GM19438 (cell line): ENCODE measurements at regions not wholly inside any gene's neighbourhood (a gene's known extent, or its start where the extent isn't known, plus 50 kb on each side); places are given as distances from the start of the nearest gene placed in this dataset.

ENCODE experiments used
- ATAC-seq: cut with Tn5 transposase; IDR thresholded peaks from one replicate; pipeline ENCODE4 v1.9.1; 2021; ENCODE audit warnings: low read depth; ENCODE audit not compliant: unreplicated experiment

- no peak for ATAC-seq
Observed at GRCh38 chr2:2715036-2715818, 384.2 kb upstream of the MYT1L start.

GRCh38 chr2:2714408-2714807 is 383.3 kb upstream of the MYT1L start:
- ATAC-seq = no peak

DNA sequence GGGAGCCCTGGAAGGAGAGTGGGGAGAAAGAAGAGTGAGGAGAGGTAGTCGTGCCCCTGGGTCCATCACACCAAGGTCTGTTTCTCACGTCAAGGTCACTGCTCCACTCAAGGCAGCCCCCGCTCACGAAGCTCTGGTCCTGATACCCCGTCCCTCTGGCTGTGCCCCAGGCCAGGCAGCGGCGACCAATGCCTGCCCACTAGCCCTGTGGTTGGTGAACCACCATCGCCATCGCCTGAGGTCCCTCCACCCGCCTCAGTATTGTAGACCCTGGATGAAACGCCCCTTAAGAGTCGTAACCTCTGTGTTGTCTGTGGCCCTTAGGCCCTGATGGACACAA is 378.3 kb upstream of the MYT1L start:
- no peak for ATAC-seq

DNA sequence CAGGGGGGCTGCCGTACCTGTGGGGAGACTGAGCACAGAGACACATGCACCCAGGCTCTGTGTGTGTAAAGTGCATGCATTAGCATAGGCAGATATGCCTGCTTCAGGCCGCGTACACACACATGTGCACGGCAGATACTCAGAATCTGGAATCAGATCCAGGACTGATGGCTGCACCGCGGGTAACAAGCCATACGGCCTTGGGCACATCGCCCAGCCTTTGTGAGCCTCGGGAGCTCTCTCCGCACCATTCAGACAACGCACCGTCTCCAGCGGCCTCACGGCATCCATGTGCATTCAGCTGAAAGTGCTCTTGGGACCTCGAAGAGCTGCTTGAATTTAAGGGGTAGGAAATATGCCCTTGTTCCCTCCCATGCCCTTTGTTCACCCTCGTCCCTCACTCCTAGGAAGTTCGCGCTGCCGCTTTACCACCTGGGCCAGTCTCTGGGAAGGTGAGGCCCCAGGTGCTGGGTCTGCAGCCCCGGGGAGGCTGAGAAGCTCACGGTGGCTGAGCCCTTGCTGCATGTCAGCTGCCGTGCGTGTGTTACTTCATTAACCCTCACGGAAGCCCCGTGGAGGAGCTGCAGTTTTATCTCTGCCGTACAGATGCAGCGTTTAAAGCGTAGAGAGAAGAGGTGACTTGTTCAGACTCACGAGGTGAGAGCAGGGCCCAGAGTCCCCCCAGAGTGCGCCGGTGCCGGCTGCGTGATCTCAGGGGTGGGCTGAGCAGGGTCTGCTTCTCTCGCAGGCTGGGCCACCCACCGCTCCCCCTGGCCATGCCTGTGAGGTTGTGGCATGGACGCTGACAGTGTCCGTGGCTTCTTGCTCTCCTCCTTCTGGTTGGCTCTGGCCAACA is 377.7 kb upstream of the MYT1L start:
- ATAC-seq = no peak

GRCh38 chr2:2707206-2707991 is 376.3 kb upstream of the MYT1L start:
- no peak for ATAC-seq

DNA sequence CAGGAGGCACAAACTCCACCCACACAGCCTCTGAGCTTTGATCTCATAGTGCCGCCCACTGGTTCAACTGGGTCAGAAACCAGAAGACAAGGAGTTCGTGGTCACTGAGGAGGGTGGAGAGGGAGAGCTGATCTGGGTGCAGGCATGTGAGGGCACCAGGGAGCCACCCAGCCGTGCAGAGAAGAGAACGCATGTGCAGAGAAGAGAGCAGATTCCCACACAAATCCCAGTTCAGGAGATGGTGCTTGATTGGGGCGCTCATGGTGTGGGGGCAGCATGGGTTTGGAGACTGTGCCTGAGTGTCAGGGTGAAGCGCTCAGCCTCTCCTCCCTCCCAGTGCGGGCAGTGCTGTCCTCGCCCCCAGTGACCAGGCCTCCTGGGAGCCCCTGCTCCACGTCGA is 375.2 kb upstream of the MYT1L start:
- ATAC-seq = no peak

- no peak for ATAC-seq
Observed at GRCh38 chr2:2705871-2706270, 374.8 kb upstream of the MYT1L start.

- no peak for ATAC-seq
Observed at GRCh38 chr2:2704428-2705090, 373.5 kb upstream of the MYT1L start.

- no peak for ATAC-seq
Observed at GRCh38 chr2:2703762-2704427, 372.8 kb upstream of the MYT1L start.

GRCh38 chr2:2703172-2703571 is 372.1 kb upstream of the MYT1L start:
- no peak for ATAC-seq

GRCh38 chr2:2702385-2702784 is 371.3 kb upstream of the MYT1L start:
- ATAC-seq = no peak

DNA sequence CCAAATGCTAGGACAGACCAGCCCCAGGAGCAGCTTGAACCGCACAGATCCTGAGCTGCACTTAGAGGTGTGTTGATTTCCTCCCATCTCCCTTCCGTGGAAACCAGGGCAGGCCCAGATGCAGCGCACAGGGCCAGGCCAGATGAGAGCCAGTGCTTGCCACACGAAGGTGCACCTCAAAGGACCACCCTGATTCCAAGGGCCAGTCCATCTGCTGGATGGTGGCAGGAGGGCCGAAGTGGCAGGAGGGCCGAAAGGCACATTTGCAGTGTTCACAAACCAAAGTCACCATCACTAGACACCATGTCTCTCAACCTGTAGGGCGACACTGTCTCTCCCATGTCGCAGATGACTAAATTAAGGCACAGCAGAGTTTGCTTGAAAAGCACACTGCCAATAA is 370.7 kb upstream of the MYT1L start:
- ATAC-seq = no peak

GRCh38 chr2:2701176-2701781 is 370.2 kb upstream of the MYT1L start:
- ATAC-seq = no peak

DNA sequence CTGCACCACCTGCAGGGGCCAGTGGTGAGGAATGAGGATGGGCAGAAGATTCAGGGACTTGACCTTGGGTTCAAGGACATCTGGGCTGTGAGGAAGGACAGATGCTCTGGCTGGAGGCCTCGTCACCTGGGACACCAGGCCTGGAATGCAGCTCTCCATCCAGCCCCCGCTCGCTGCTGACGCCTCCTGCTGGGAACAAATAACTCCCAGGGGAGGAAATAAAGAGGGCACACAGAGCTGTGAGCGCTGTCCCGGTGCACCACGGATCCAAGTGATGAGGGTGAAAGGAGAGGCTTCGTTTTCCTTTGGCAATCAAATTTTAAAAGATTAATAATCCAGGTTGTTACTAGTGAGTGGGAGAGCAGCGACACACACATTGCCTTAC is 368.0 kb upstream of the MYT1L start:
- no peak for ATAC-seq

DNA sequence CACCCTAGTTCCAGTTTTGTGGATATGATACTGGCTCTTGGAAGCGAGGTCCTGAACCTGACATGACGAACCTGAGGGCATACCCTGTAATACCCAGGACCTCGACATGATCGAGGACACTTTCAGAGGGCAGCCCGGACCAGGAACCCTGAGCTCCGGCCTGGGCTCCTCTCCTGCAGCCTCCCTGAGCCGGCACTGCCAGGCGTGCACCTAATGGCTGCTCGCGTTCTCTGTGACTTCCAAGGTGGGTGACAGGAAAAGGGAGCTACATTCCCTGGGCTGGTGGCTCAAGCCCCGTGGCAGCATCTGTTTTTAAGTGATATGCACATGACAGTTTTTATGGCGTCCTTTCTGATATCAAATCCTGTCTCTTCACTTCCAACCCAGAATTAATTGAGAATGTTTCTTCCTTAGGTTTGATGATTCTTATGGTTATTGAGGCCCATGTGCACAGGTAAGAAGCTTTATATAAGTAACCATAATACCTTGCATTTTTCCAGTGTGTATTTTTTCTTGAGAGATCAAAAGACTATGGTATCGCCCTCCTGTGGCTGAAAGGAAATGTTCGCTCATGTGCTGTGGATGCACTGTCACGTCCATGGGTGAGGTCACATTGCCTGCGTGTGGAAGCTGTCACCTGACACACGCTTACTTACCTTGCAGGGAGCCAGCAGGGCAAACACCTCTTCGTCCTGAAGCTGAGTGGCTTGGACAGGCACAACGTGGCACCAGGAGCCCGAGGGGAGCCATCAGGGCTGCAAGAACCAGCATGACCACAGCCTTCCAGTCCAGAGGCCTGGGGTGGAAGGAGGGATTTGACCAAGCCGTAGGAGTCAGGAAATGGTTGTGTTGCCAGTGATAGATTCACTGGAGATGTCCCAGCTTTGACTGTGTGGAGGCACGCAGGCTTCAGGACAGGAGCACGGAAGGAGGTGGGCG is 367.4 kb upstream of the MYT1L start:
- ATAC-seq = no peak

DNA sequence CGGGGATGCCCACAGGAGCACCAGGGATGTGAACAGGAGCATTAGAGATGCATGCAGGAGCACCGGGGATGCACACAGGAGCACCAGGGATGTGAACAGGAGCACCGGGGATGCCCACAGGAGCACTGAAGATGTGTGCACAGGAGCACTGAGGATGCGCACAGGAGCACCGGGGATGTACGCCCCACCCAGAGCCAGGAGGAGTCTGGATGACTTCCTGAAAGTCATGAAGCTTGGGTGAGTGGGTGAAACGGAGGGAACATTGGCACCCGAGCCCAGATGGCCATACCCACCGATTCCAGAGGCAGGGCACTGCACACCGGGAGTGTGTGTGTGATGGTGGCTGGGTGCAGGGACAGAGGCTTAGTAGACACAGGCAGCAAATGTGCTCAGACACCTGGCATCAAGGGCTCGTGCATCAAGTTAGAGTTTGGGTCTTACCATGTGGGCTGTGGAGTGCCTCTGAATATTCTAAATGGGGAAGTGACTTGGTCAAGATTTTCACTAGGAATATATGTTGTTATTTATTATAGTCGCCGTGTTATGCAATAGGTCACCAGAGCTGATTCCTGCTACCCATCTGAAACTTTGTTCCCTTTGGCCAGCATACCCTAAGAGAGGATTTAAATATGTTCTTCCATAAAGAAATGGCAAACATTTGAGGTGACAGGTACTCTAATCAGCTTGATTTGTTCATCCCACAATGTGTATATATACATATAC is 365.8 kb upstream of the MYT1L start:
- no peak for ATAC-seq

- no peak for ATAC-seq
Observed at GRCh38 chr2:2696325-2696724, 365.2 kb upstream of the MYT1L start.

- no peak for ATAC-seq
Observed at GRCh38 chr2:2694746-2695145, 363.7 kb upstream of the MYT1L start.
